ENCODE measurements at regions not wholly inside any gene's neighbourhood (a gene's known extent, or its start where the extent isn't known, plus 50 kb on each side); places are given as distances from the start of the nearest gene placed in this dataset.
"Not testable (repeated sequence)": the region's sequence is repeated elsewhere in the genome, so short reads cannot be mapped to it uniquely, and the experiment has no call there.

DNA sequence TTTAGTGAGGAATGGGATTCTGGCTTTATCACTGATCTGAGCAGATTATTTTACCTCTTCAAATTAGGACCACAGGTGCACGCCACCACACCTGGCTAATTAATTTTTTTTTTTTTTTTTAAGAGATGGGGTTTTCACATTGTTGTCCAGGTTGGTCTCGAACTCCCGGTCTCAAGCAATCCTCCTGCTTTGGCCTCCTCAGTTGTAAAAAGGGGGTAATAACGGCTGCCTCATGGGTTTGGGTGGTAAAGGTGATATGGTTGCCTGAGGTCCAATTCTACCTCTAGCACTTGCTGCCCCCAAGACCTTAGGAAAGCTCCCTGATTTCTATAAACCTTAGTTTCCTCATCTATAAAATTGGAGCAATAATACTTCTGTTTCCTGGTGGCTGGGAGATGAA, 130.7 kb upstream of the HS3ST2 start:
- no peak for DNase-seq

DNA sequence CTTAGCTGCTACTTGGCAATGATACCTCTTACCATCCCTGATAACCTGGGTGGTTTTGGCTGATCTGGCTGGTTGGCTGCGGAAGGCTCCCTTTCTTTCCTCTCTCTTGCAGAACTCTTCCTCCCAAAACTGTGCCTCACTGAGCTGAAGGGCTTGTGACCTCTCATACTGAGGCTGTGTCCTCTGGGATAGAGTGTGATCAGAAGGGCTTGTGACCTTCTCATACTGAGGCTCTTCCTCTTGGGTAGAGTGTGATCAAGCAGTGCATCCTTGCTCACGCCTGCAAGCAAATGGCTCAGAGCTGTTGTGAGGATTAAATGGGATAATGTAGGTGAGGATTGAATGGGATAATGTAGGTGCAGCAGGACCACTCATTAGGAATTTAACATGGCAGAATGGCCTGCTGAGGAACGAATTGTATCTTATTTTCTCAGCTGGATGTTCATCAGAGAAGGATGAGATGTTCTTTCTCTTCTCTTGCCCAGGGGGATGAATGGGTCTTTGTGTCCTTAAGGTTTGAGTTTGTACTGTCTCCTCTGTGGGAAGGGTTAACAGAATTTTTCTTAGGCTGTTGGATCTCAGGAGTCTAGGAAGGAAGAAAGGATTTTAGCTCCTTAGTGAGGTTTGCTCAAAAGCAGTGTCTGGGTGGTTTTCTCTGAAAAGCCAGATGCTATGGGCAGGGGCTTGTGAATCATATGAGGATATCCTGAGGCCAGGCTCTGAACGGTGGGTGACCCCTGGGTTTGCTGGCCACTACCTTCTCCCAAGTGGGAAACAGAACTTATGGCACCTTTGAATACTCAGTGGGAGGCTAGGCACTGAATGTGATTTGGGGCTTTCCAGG, 130.0 kb upstream of the HS3ST2 start:
- DNase-seq, result no peak

DNA sequence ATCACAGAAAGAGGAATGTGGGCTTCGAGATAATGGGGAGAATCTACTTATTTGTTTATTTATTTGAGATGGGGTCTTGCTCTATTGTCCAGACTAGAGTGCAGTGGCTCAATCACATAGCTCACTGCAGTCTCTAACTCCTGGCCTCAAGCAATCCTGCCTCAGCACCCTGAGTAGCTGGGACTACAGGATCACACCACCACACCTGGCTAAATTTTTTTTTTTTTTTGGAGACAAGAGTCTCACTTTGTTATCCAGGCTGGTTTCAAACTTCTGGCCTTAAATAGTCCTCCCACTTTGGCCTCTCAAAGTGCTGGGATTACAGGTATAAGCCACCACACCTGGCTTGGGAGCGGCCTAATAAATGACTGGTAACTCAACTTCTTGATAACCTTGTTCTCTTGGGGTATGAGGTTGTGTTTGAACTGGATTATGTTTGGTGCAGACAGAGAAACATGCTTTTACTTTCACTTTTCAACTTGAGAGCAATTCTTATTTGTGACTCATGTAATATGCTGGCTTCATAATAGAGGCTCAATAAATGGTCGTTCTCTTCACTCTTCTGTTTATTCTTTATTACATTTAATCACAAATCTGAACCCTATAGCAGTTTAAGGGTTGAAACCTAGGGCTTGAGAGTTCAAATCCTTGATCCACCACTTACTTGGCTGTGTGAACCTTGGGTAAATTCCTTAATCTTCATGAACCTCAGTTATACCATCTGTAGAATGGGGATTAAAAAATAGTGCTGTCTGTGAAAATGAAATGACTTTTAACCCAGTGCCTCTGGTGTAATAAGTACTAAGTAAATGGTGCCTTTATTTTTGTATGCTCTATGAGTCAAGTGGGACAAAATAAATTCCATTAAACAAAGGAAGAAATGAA, 129.1 kb upstream of the HS3ST2 start:
- no peak for DNase-seq

DNA sequence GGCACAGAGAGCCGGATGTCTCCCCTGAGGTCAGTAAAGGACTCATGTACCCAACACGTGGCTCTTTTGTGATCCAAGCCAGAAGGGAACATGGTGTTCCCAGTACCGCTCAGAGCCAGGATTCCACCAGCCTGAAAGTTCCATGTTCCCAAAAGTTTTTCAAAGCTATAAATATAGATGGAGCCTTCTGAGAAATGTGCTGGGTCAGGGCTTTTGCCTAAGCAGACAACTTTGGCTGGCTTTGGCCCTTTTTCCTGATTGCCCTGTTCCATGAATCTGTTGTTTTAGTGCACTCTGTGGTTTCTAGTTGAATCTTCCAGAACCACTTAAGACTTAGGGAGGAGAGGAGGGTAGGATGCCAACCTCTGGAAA, 128.5 kb upstream of the HS3ST2 start:
- DNase-seq, result peak; percentile 35

DNA sequence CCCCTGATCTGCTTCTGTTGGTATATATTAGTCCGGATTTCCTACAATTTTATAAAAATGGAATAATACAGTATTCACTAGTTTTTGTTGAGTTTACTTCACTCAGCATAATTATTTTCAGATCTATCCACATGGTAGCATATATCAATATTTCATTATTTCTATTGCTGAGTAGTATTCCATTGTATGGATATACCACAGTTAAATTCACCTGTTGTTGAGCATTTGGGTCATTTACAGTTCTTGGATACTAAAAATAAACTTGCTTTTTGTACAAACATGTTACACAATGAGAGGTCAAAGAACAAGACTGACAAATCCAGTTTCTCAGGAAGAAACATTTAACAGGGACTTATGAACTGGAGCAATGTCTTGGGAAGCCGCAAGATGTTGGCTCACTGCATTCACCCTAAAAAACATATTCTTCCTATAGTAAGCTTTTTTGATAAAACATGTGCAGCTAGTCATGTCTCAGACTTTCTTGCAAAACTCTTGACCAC, 126.9 kb upstream of the HS3ST2 start:
- DNase-seq, result no peak

DNA sequence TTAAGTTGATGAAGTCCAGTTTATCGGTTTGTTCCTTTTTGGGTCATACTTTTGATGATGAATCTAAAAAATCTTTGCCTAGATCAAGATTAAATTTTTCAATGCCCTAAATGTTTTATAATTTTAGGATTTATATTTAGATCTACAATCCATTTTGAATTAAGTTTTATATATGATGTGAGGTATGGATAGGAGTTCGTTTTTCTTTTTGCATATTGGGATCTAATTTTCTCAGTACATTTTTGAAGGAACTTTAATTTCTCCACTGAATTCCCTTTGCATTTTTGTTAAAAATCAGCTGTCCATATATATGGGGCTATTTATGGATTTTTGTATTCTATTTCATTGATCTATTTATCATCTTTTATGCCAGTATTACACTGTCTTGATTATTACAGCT, 125.5 kb upstream of the HS3ST2 start:
- DNase-seq, result no peak

DNA sequence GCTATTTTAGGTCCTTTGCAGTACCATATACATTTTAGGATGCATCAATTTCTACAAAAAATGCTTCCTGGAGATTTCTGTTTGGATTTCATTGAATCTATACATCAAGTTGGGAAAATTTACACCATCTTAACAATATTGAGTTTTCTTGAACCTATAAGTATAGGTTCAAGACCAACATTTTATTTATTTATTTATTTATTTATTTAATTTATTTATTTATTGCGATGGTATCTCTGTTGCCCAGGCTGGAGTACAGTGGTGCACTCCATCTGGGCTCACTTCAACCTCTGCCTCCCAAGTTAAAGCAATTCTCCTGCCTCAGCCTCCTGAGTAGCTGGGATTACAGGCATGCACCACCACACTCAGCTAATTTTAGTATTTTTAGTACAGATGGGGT, 125.0 kb upstream of the HS3ST2 start:
- DNase-seq, result no peak

DNA sequence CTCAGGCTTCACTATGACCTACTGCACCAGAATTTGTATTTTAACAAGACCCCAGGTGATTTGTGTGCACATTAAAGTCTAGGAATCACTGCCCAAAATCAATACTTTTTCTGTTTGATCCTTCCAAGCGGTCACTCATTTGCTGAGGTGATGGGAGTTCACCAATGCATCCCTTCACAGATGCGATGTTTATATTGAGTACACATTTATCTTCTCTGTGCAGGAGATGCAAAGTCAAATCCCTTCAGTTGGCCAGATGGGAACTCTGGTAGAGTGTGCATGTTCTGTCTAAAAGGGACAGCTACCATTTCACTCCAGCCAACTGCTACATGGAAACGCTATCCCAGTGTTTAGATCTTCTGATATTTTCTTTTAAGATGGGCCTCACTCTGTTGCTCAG, 122.6 kb upstream of the HS3ST2 start:
- DNase-seq, result no peak

DNA sequence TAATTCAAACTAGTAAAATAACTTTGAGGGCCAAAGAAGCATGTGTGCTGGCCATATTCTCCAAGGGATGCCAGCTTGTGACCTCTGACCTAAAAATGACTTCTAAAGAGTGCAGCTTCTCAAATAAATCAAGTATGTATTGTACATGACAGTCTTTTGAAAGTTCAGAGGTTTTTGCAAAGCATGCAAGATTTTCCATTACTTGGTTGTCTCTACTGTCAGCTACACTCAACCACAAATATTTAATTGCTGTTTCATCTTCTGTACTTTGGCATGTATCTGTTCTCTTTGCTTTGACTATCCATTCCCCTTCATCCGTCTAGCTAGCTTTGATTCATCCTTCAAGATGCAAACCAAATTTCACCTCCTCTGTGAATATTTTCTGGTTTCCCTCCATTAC, 121.9 kb upstream of the HS3ST2 start:
- DNase-seq, result no peak

DNA sequence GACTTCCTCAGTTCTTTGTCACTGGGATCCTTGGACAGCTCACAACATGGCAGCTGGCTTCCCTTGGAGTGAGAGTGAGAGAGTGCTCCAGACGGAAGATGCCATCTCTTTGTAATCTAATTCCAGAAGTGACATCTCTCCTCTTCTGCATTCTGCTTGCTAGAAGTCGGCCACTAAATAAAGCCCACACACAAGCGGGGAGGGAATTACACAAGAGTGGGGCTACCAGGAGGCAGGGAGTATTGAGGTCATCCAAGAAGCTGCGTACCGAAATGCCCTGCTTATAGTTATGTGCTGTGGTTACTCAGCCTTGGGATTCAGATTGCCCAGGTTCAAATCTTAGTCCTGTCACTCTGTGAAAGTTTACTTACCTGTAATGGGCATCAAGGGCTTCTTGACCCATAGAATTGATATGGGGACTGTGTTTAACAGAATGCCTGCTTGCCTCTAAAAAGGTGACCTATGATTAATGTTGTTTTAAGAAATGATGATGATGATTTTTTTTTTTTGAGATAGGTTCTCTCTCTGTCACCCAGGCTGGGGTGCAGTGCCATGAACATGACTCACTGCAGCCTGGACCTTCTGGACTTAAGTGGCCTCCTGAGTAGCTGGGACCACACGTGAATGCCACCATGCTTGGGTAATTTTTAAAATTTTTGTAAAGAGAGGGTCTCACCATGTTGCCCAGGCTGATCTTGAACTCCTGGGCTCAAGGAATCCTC, 120.9 kb upstream of the HS3ST2 start:
- no peak for DNase-seq

DNA sequence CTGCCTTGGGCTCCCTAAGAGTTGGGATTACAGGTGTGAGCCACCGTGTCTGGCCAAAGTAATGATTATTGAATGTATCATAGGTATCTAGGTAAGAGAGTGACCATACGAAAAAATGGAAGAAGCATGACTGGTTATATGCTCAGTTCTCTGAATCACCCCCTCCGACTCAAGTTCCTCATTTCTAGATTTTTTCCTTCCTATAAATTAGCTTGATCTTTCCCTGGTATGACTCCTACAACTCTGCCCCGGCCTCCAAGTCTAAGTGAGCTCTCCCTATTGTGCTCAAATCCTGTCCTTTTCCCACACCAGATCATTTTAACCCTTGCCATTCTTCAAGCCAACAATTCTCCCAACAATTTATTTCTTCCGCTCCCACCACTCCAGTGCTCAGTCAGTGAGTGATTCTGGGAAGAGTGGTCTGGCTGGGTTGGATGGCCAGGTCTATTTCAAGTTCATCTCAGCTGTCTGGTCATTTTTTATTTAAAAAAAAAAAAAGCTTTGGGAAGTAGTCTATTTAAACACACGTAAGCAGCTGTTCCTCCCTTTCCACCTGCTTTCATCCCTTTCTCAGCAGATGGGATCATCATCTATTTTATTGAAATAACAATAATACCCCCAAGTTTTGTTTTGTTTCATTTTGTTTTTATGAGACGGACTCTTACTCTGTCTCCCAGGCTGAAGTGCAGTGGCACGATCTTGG, 120.2 kb upstream of the HS3ST2 start:
- DNase-seq, result no peak

DNA sequence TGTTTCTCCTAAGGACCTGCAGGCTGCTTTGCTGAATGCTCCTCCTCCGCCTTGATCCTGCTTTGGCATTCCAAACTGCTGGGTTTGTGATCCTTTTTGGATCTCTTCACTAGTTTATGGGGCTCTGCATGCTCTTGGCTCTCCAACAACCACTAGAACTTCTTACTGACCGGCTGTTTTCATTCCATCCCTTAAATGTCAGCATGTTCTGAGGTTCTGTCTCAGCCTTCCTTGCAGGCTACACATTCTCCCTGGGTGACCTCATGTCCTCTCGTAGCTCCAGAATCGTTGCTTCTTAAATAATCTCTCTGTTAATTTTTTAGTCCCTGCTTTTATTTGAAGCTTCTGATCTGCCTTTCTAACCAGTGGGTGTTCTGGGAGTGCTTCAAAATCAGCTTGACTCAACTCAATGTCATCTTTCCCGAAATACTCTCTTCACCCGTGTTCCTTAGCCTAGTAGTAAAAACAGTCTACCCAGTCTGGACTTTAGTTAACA, 119.0 kb upstream of the HS3ST2 start:
- DNase-seq, result no peak

DNA sequence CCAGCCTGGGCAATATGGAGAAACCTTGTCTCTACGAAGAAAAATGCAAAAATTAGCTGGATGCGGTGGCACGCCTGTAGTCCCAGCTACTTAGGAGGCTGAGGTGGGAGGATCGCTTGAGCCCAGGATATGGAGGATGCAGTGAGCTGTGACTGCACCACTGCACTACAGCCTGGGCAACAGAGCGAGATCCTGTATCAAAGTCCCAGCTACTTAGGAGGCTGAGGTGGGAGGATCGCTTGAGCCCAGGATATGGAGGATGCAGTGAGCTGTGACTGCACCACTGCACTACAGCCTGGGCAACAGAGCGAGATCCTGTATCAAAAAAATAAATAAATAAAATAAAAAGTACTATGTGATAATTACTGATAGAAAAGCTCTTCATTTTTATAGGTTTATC, 118.2 kb upstream of the HS3ST2 start:
- DNase-seq, result not testable (repeated sequence)

DNA sequence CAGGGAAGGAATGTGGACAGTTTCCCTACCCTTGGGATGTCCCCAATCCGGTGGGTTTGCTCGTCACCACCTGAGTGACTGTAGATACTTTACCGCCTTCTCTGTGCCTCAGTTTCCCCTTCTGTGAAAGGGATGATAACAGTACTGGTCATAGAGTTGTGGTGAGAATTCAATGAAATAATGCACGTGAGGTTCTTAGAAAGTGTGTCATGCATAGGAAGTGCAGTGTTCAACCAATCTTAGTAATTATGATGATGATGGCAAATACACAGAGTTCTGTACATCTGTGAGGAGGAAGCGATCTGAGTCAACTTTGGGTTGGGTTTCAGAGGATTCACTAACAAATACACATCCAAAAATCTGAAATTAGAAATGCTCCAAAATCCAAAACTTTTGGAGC, 114.6 kb upstream of the HS3ST2 start:
- no peak for DNase-seq

DNA sequence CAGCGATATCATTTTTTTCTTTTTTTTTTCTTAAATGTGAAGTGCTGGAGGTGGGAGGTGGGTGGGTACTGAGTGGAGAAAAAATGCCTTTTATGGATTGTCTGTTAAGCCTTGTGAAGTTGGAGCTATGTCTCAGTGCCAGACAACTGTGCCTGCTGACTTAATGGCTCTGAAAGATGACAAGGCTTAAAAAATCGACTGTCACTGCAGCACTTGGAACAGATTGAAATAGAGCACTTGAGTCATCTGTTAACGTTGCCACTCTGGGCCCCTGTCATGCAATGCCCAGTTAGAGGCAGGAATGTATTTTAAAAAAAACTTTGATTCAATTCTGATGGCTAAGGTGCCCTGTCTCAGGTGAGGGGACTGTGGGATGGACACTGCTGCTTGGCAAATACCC, 108.2 kb upstream of the HS3ST2 start:
- DNase-seq, result no peak

DNA sequence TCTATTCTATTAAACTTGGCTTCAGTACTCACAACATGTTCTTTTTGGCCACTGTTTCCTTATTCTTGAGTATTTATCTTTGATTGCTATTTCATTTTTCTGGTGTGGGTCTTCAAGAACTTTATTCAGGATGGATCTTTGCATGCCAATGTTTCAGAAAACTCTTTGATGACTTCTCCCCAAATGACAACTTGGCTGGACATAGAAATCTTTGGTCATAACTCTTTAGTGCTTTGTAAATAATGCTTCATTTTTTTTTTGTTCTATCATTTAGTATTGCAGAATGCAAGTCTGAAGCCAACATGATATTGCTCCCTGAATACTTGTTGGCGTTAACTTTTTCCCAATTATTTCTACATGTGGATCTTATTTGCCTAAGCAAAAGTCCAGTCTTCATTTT, 103.6 kb upstream of the HS3ST2 start:
- DNase-seq, result no peak

DNA sequence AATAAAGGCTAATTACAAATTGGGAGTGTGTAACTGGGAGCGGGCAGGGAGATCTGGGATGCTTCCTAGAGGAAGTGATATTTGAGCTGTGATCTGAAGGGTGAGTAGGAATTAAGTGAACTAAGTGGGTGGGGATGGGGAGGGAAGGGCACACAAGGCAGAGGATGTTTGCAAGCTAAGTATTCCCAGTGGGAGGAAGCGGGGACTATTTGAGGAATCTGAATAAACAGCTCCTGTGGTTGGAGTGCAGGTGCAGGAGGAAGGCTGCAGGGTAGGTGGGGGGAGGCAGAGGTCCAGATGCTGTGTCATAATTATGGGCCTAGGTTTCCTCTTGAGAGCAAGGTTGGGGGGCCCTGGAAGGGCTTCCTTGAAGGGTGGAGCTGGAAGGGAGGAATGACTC, 102.1 kb upstream of the HS3ST2 start:
- DNase-seq, result no peak

DNA sequence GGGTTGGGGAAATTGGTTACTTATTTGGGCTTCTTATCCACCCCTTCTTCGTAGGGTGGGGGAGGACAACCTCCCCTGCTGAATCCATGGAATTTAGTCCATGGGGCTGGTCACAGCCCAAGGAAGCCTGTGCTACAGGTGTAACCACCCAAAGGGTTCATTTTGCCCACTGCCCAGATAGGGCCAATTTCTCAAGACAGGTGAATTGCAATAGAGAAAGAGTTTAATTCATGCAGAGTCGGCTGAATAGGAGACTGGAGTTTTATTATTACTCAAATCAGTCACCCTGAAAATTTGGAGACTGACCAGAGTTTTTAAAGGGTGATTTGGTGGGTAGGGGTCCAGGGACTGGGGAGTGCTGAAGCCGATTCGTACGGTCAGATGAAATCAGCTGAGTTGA, 101.5 kb upstream of the HS3ST2 start:
- DNase-seq, result no peak

DNA sequence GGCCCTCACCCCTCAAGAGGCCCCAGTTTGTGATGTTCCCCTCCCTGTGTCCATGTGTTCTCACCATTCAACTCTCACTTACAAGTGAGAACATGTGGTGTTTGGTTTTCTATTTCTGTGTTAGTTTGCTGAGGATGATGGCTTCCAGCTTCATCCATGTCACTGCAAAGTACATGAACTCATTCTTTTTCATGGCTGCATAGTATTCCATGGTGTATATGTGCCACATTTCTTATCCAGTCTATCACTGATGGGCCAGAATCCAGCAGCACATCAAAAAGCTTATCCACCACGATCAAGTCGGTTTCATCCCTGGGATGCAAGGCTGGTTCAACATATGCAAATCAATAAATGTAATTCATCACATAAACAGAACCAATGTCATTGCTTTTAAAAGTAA, 95.4 kb upstream of the HS3ST2 start:
- DNase-seq, result not testable (repeated sequence)

DNA sequence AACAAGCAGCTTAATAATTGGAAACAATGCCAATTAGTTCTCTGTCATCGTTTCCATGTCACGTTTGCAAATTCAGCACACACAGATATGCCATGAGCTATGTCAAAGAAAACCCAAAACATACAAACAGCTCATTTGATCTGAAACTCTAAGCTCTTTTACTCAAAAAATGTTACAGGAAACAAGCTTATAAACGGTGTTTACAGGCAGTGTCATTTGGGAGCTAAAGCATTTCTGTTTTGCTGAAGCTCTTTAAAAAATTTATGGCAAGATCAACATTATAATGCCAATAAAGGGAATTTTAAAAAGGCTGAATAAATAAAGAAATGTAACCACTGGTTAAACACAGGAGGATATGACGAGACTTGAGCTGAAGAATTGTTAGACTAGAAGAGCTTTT, 94.0 kb upstream of the HS3ST2 start:
- DNase-seq, result no peak

DNA sequence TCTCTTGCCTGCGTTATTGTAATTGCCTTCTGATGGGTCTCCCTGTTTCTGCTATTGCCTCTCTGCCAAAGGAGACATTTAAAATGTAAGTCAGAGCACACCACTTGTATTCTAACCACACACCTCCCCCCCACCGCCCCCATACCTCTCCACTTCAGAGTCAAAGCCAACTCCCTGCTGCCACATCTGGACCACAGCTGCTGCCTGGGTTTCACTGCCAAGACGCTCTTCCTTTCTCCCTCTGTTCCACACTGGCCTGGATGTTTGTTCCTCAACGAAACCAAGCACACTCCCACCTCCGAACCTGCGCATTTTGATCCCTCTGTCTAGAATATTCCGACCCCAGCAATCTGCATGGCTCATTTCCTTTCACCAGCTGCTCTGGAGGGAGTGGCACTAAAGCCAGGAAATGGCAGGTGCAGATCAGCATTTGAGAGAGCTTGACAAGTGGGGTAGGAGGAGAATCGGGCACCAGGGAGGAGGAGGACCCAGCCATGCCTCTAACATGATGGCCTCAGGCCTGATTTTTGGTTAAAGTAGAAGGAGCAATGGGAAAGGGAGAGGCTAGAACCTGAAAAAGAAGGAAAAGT, 92.4 kb upstream of the HS3ST2 start:
- peak; percentile 24 for DNase-seq
